A549 (cell line): ENCODE measurements at regions not wholly inside any gene's neighbourhood (a gene's known extent, or its start where the extent isn't known, plus 50 kb on each side); places are given as distances from the start of the nearest gene placed in this dataset.

ENCODE experiments used
- CBX2 ChIP-seq: fragments of 200-600 bp; sonication (generic); IDR thresholded peaks from 2 replicates; pipeline ENCODE4 v1.6.1; 2016; ENCODE audit warnings: low read depth, mild to moderate bottlenecking, borderline replicate concordance
- CHD4 ChIP-seq: fragments of 200-600 bp; sonication (generic); IDR thresholded peaks from 2 replicates; pipeline ENCODE4 v1.6.1; 2016; ENCODE audit warnings: antibody characterized with exemption, mild to moderate bottlenecking, borderline replicate concordance
- CTCF ChIP-seq: fragments of >200 bp; sonication (Bioruptor Twin); formaldehyde crosslinking; IDR thresholded peaks from 3 replicates; pipeline ENCODE4 v1.5.1; 2016
- HMGXB4 ChIP-seq: fragments of 250-450 bp; sonication (Bioruptor Pico); IDR thresholded peaks from 2 replicates; pipeline ENCODE4 v1.5.0; 2021; ENCODE audit warnings: mild to moderate bottlenecking, moderate library complexity, borderline replicate concordance
- JUN ChIP-seq, 2 experiments: fragments of >200 bp; sonication (Bioruptor Twin); formaldehyde crosslinking; IDR thresholded peaks; 2 replicates in 1 of 2; 3 replicates in 1 of 2; pipeline ENCODE4 v1.6.1; 2016 to 2017
- KDM5A ChIP-seq: fragments of 200-600 bp; sonication (generic); IDR thresholded peaks from 2 replicates; pipeline ENCODE4 v1.6.1; 2016; ENCODE audit warnings: antibody characterized with exemption, mild to moderate bottlenecking
- MAX ChIP-seq: IDR thresholded peaks from 2 replicates; pipeline ENCODE4 v1.6.1; 2012
- PHF8 ChIP-seq: fragments of 200-600 bp; sonication (generic); IDR thresholded peaks from 2 replicates; pipeline ENCODE4 v1.6.1; 2016; ENCODE audit warnings: low read depth, mild to moderate bottlenecking, antibody characterized with exemption, moderate library complexity, borderline replicate concordance
- POLR2A ChIP-seq: IDR thresholded peaks from 2 replicates; pipeline ENCODE4 v1.6.1; 2012; ENCODE audit warnings: mild to moderate bottlenecking, low read length
- RAD21 ChIP-seq, 2 experiments: fragments of >200 bp in 1 of 2; sonication (Bioruptor Twin) in 1 of 2; formaldehyde crosslinking in 1 of 2; IDR thresholded peaks in 1 of 2; conservative IDR thresholded peaks in 1 of 2; 2 replicates in 1 of 2; 3 replicates in 1 of 2; pipeline ENCODE4 v1.6.1; 2012 to 2018; ENCODE audit warnings: inconsistent platforms in 1 of 2

- no peak for TF ChIP-seq MAX
- TF ChIP-seq KDM5A, result no peak
- peak; percentile 32; the same call in 2 of the 3 replicates for TF ChIP-seq CTCF
- no peak for TF ChIP-seq POLR2A
- no peak for TF ChIP-seq HMGXB4
- TF ChIP-seq JUN (IDR thresholded peaks at IDR 0.05), result no peak
- TF ChIP-seq CHD4, result no peak
- TF ChIP-seq RAD21 (conservative IDR thresholded peaks at IDR 0.05 in 1 of 2, IDR thresholded peaks at IDR 0.05 in 1 of 2), result peak; percentile 38 to 60; a peak in 3 of 5 replicates
- no peak for TF ChIP-seq PHF8
- no peak for TF ChIP-seq CBX2
Measured at GRCh38 chr12:107564946-107565345, 120.7 kb upstream of the PWP1 start.
